IPS-18a (cell line): ENCODE measurements at regions not wholly inside any gene's neighbourhood (a gene's known extent, or its start where the extent isn't known, plus 50 kb on each side); places are given as distances from the start of the nearest gene placed in this dataset.

ENCODE experiments used
- H3K27ac ChIP-seq: one replicate; pipeline ENCODE4 v1.5.1; 2013; ENCODE audit warnings: low read length
- H3K27me3 ChIP-seq: one replicate; pipeline ENCODE4 v1.6.1; 2013; ENCODE audit warnings: mild to moderate bottlenecking, low read length; ENCODE audit not compliant: control insufficient read depth, insufficient read depth
- H3K36me3 ChIP-seq: one replicate; pipeline ENCODE4 v1.6.1; 2013; ENCODE audit warnings: low read depth, low read length; ENCODE audit not compliant: control insufficient read depth
- H3K4me1 ChIP-seq: one replicate; pipeline ENCODE4 v1.6.1; 2013; ENCODE audit warnings: low read depth, low read length; ENCODE audit not compliant: control insufficient read depth
- H3K4me3 ChIP-seq: one replicate; pipeline ENCODE4 v1.5.1; 2013; ENCODE audit warnings: low read length
- H3K9ac ChIP-seq: one replicate; pipeline ENCODE4 v1.6.1; 2013; ENCODE audit warnings: mild to moderate bottlenecking, low read length, moderate library complexity
- H3K9me3 ChIP-seq: one replicate; pipeline ENCODE4 v1.6.1; 2013; ENCODE audit warnings: low read depth, low read length; ENCODE audit not compliant: control insufficient read depth

- no peaks in the 10 kb centered on the region for H3K27me3 ChIP-seq
- no peaks in the 10 kb centered on the region for H3K36me3 ChIP-seq
- H3K27ac ChIP-seq, result no peak overlapping the region
- H3K4me3 ChIP-seq, result no peak overlapping the region
- H3K9ac ChIP-seq, result no peak overlapping the region
- no peaks in the 10 kb centered on the region for H3K4me1 ChIP-seq
- no peaks in the 10 kb centered on the region for H3K9me3 ChIP-seq
Measured at GRCh38 chr11:128407962-128408361, 179.4 kb downstream of the ETS1 start.

- Histone ChIP-seq H3K9me3 (no peaks in the 10 kb centered on the region), H3K4me3 (no peak overlapping the region), H3K9ac (no peak overlapping the region), H3K36me3 (no peaks in the 10 kb centered on the region), H3K4me1 (no peaks in the 10 kb centered on the region), H3K27ac (no peak overlapping the region), H3K27me3 (no peaks in the 10 kb centered on the region)
Measured at GRCh38 chr11:128405714-128406662, 181.4 kb downstream of the ETS1 start.

GRCh38 chr11:128405112-128405511 lies 182.2 kb downstream of the ETS1 start:
- Histone ChIP-seq H3K4me3 (no peak overlapping the region), H3K27ac (no peak overlapping the region), H3K9me3 (no peaks in the 10 kb centered on the region), H3K9ac (no peak overlapping the region), H3K27me3 (no peaks in the 10 kb centered on the region), H3K4me1 (no peaks in the 10 kb centered on the region), H3K36me3 (no peaks in the 10 kb centered on the region)

GRCh38 chr11:128404437-128404836 lies 182.9 kb downstream of the ETS1 start:
- no peak overlapping the region for H3K4me3 ChIP-seq
- no peak overlapping the region for H3K9ac ChIP-seq
- no peak overlapping the region for H3K27ac ChIP-seq
- H3K36me3 ChIP-seq, result no peaks in the 10 kb centered on the region
- H3K4me1 ChIP-seq, result no peaks in the 10 kb centered on the region
- no peaks in the 10 kb centered on the region for H3K27me3 ChIP-seq
- H3K9me3 ChIP-seq, result no peaks in the 10 kb centered on the region

- H3K9me3 ChIP-seq, result no peaks in the 10 kb centered on the region
- H3K27me3 ChIP-seq, result no peaks in the 10 kb centered on the region
- no peak overlapping the region for H3K27ac ChIP-seq
- H3K36me3 ChIP-seq, result no peaks in the 10 kb centered on the region
- no peaks in the 10 kb centered on the region for H3K4me1 ChIP-seq
- H3K9ac ChIP-seq, result no peak overlapping the region
- no peak overlapping the region for H3K4me3 ChIP-seq
Measured at GRCh38 chr11:128400382-128401203, 186.8 kb downstream of the ETS1 start.

GRCh38 chr11:128399251-128400121 lies 187.9 kb downstream of the ETS1 start:
- Histone ChIP-seq H3K27ac (no peak overlapping the region), H3K9ac (no peak overlapping the region)

GRCh38 chr11:128398517-128399250 lies 188.7 kb downstream of the ETS1 start:
- Histone ChIP-seq H3K36me3 (no peaks in the 10 kb centered on the region), H3K4me1 (no peaks in the 10 kb centered on the region), H3K27ac (no peak overlapping the region), H3K4me3 (no peak overlapping the region), H3K27me3 (no peaks in the 10 kb centered on the region), H3K9ac (no peak overlapping the region), H3K9me3 (no peaks in the 10 kb centered on the region)

More at GRCh38 chr11:128399251-128400121, 187.9 kb downstream of the ETS1 start:
- no peaks in the 10 kb centered on the region for H3K36me3 ChIP-seq
- H3K27me3 ChIP-seq, result no peaks in the 10 kb centered on the region
- no peak overlapping the region for H3K4me3 ChIP-seq
- no peaks in the 10 kb centered on the region for H3K9me3 ChIP-seq
- no peaks in the 10 kb centered on the region for H3K4me1 ChIP-seq

- Histone ChIP-seq H3K27me3 (no peaks in the 10 kb centered on the region), H3K4me3 (no peak overlapping the region), H3K27ac (no peak overlapping the region), H3K36me3 (no peaks in the 10 kb centered on the region), H3K9ac (no peak overlapping the region), H3K4me1 (no peaks in the 10 kb centered on the region), H3K9me3 (no peaks in the 10 kb centered on the region)
Measured at GRCh38 chr11:128397362-128397761, 190.0 kb downstream of the ETS1 start.

GRCh38 chr11:128394431-128395089 lies 192.8 kb downstream of the ETS1 start:
- no peaks in the 10 kb centered on the region for H3K9me3 ChIP-seq
- H3K4me3 ChIP-seq, result no peak overlapping the region
- H3K27me3 ChIP-seq, result no peaks in the 10 kb centered on the region
- H3K9ac ChIP-seq, result no peak overlapping the region
- H3K4me1 ChIP-seq, result no peaks in the 10 kb centered on the region
- H3K36me3 ChIP-seq, result no peaks in the 10 kb centered on the region
- H3K27ac ChIP-seq, result no peak overlapping the region

- no peaks in the 10 kb centered on the region for H3K36me3 ChIP-seq
- no peaks in the 10 kb centered on the region for H3K27me3 ChIP-seq
- H3K4me1 ChIP-seq, result no peaks in the 10 kb centered on the region
- no peaks in the 10 kb centered on the region for H3K9me3 ChIP-seq
- H3K9ac ChIP-seq, result no peak overlapping the region
- H3K27ac ChIP-seq, result no peak overlapping the region
- H3K4me3 ChIP-seq, result no peak overlapping the region
Measured at GRCh38 chr11:128392259-128392658, 195.1 kb downstream of the ETS1 start.
